HEK293 (cell line): ENCODE measurements at regions not wholly inside any gene's neighbourhood (a gene's known extent, or its start where the extent isn't known, plus 50 kb on each side); places are given as distances from the start of the nearest gene placed in this dataset.

ENCODE experiments used
- CTCF ChIA-PET: fragments of 350-600 bp; formaldehyde crosslinking; extraction: SDS; loops from one replicate; lab custom pipeline; 2021; ENCODE audit warnings: antibody characterized with exemption; lab: Yijun Ruan, JAX
- POLR2A ChIA-PET: fragments of 300-600 bp; formaldehyde crosslinking; extraction: SDS; loops from one replicate; lab custom pipeline; 2020; ENCODE audit warnings: antibody characterized with exemption, inconsistent platforms; lab: Yijun Ruan, JAX
- H3K27ac ChIP-seq: fragments of 200-500 bp; sonication (Bioruptor generic); 2 replicates; pipeline ENCODE4 v1.5.1; 2014; ENCODE audit warnings: low read depth, low read length, control low read depth, inconsistent platforms; ENCODE audit errors: extremely low read depth
- H3K36me3 ChIP-seq, 2 experiments: fragments of 200-500 bp in 1 of 2; sonication (Bioruptor generic) in 1 of 2; 1 replicate in 1 of 2; 2 replicates in 1 of 2; pipeline ENCODE4 v1.5.1; 2014 to 2017; ENCODE audit warnings: inconsistent platforms in 2 of 2, low read length in 2 of 2; ENCODE audit not compliant: control insufficient read depth in 2 of 2, insufficient read depth in 1 of 2
- H3K4me1 ChIP-seq: fragments of 200-500 bp; sonication (Bioruptor generic); 2 replicates; pipeline ENCODE4 v1.5.1; 2014; ENCODE audit warnings: mild to moderate bottlenecking, low read length, inconsistent platforms; ENCODE audit not compliant: control insufficient read depth, insufficient read depth
- H3K4me3 ChIP-seq: 2 replicates; pipeline ENCODE4 v1.5.1; 2011; ENCODE audit warnings: low read depth, mild to moderate bottlenecking, control low read depth, low read length, moderate library complexity
- H3K9me3 ChIP-seq: fragments of 200-500 bp; sonication (Bioruptor generic); 2 replicates; pipeline ENCODE4 v1.5.1; 2014; ENCODE audit warnings: low read depth, low read length, inconsistent platforms; ENCODE audit not compliant: control insufficient read depth, insufficient read depth
- GLI4 ChIP-seq: fragments of 450-650 bp; formaldehyde crosslinking; IDR thresholded peaks from 2 replicates; pipeline ENCODE4 v1.5.1; 2016; ENCODE audit warnings: missing biosample characterization, missing genetic modification characterization
- SP3 ChIP-seq: fragments of 450-650 bp; formaldehyde crosslinking; IDR thresholded peaks from 2 replicates; pipeline ENCODE4 v1.5.1; 2016; ENCODE audit warnings: missing biosample characterization, missing genetic modification characterization
- ZBTB21 ChIP-seq: fragments of 450-650 bp; formaldehyde crosslinking; IDR thresholded peaks from 2 replicates; pipeline ENCODE4 v1.5.1; 2017; ENCODE audit warnings: missing biosample characterization, missing genetic modification characterization
- ZFP37 ChIP-seq: fragments of 450-650 bp; formaldehyde crosslinking; IDR thresholded peaks from 2 replicates; pipeline ENCODE4 v1.5.1; 2016; ENCODE audit warnings: missing biosample characterization, missing genetic modification characterization
- ZFP41 ChIP-seq: fragments of 450-650 bp; formaldehyde crosslinking; IDR thresholded peaks from 2 replicates; pipeline ENCODE4 v1.5.1; 2016; ENCODE audit warnings: missing biosample characterization, missing genetic modification characterization, borderline replicate concordance
- ZIC2 ChIP-seq: fragments of 450-650 bp; formaldehyde crosslinking; IDR thresholded peaks from 2 replicates; pipeline ENCODE4 v1.5.1; 2016; ENCODE audit warnings: missing biosample characterization, missing genetic modification characterization
- ZNF112 ChIP-seq: fragments of 450-650 bp; formaldehyde crosslinking; IDR thresholded peaks from 2 replicates; pipeline ENCODE4 v1.5.0; 2017; ENCODE audit warnings: missing biosample characterization, missing genetic modification characterization
- ZNF133 ChIP-seq: fragments of 450-650 bp; formaldehyde crosslinking; IDR thresholded peaks from 2 replicates; pipeline ENCODE4 v1.5.1; 2016; ENCODE audit warnings: missing biosample characterization, missing genetic modification characterization
- ZNF221 ChIP-seq: fragments of 450-650 bp; formaldehyde crosslinking; IDR thresholded peaks from 2 replicates; pipeline ENCODE4 v1.5.1; 2017; ENCODE audit warnings: missing biosample characterization, missing genetic modification characterization, borderline replicate concordance
- ZNF510 ChIP-seq: fragments of 450-650 bp; formaldehyde crosslinking; IDR thresholded peaks from 2 replicates; pipeline ENCODE4 v1.5.1; 2018; ENCODE audit warnings: mild to moderate bottlenecking, missing genetic modification characterization, missing biosample characterization; ENCODE audit not compliant: insufficient replicate concordance
- ZNF548 ChIP-seq: fragments of 450-650 bp; formaldehyde crosslinking; IDR thresholded peaks from 2 replicates; pipeline ENCODE4 v1.5.1; 2016; ENCODE audit warnings: missing biosample characterization, missing genetic modification characterization
- ZNF555 ChIP-seq: fragments of 450-650 bp; formaldehyde crosslinking; conservative IDR thresholded peaks from 2 replicates; pipeline ENCODE4 v1.5.1; 2017; ENCODE audit warnings: missing biosample characterization, mild to moderate bottlenecking, missing genetic modification characterization, inconsistent platforms
- ZNF621 ChIP-seq: fragments of 450-650 bp; formaldehyde crosslinking; IDR thresholded peaks from 2 replicates; pipeline ENCODE4 v1.5.1; 2017; ENCODE audit warnings: missing biosample characterization, missing genetic modification characterization
- ZNF670 ChIP-seq: fragments of 450-650 bp; formaldehyde crosslinking; IDR thresholded peaks from 2 replicates; pipeline ENCODE4 v1.5.1; 2016; ENCODE audit warnings: missing biosample characterization, missing genetic modification characterization, low read depth
- ZSCAN16 ChIP-seq: fragments of 450-650 bp; formaldehyde crosslinking; IDR thresholded peaks from 2 replicates; pipeline ENCODE4 v1.5.1; 2016; ENCODE audit warnings: missing biosample characterization, missing genetic modification characterization
- TF ChIP-seq, protein P1 (sequence below): IDR thresholded peaks from 2 replicates; pipeline ENCODE4 v1.6.1; 2011; ENCODE audit warnings: mild to moderate bottlenecking, low read depth, low read length, borderline replicate concordance
- TF ChIP-seq, protein P2 (sequence below): fragments of 450-650 bp; IDR thresholded peaks from 2 replicates; pipeline ENCODE4 v1.5.1; 2018; ENCODE audit warnings: missing biosample characterization, missing genetic modification characterization
- TF ChIP-seq, protein P3 (sequence below): fragments of 450-650 bp; formaldehyde crosslinking; IDR thresholded peaks from 2 replicates; pipeline ENCODE4 v1.5.1; 2016; ENCODE audit warnings: missing biosample characterization, missing genetic modification characterization
- TF ChIP-seq, protein P4 (sequence below): fragments of 450-650 bp; formaldehyde crosslinking; IDR thresholded peaks from 2 replicates; pipeline ENCODE4 v1.5.1; 2016; ENCODE audit warnings: missing biosample characterization, missing genetic modification characterization
- TF ChIP-seq, protein P5 (sequence below): fragments of 450-650 bp; formaldehyde crosslinking; IDR thresholded peaks from 2 replicates; pipeline ENCODE4 v1.5.1; 2016; ENCODE audit warnings: missing biosample characterization, missing genetic modification characterization, borderline replicate concordance

DNA sequence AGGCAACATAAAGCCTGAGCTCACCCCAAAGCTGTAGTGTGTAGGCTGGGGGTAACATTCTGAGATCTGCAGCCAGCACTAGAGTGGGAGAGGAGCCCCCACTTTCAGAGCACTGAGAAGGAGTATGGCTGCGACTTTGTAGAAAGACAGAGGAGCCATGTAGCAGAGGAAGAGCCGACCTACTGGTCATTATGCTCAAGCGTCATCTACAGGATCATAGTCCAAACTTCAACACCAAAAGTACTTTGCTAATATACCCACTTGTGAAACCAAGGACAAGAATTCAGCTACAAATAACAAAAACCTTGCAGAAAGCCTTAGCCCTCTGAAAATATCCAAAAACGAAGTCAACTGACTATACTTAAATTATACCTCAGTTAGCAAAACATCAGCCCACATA lies 330.1 kb downstream of the MAN2A1 start:
- Histone ChIP-seq H3K27ac (no peak overlapping the region), H3K4me3 (no peak overlapping the region), H3K36me3 (no peaks in the 10 kb centered on the region), H3K4me1 (no peaks in the 10 kb centered on the region), H3K9me3 (no peaks in the 10 kb centered on the region)
- POLR2A ChIA-PET, result no interaction called here
- CTCF ChIA-PET, result no interaction called here
- TF ChIP-seq ZFP37 (tag by site-specific recombination), result no peak
- TF ChIP-seq SP3, result no peak

DNA sequence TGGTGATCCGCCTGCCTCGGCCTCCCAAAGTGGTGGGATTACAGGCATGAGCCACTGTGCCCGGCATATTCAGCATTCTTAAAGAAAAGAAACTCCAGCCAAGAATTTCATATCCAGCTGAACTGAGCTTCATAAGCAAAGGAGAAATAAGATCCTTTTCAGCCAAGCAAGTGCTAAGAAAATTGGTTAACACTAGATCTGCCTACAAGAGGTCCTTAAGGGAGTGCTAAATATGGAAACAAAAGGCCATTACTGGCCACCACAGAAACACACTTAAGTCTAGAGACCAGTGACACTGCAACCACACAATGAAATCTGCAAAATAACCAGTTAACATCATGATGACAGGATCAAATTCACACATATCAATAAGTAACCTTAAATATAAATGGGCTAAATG lies 331.5 kb downstream of the MAN2A1 start:
- no peaks in the 10 kb centered on the region for H3K36me3 ChIP-seq
- POLR2A ChIA-PET, result no interaction called here

DNA sequence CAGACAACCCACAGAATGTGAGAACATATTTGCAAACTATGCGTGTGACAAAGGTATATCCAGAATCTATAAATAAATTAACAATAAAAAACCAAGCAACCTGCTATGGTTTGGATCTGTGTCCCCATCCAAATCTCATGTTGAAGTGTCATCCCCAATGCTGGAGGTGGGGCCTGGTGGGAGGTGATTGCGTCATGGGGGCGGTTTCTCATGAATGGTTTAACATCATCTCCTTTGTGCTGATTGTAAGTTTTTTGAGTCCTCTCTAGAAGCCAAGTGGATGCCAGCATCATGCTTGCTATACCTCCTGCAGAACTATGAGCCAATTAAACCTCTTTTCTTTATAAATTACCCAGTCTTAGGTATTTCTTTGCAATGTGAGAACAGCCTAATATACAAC lies 335.4 kb downstream of the MAN2A1 start:
- Histone ChIP-seq H3K36me3 (no peaks in the 10 kb centered on the region), H3K27ac (no peak overlapping the region), H3K9me3 (no peaks in the 10 kb centered on the region), H3K4me3 (no peak overlapping the region), H3K4me1 (no peaks in the 10 kb centered on the region; the same call in 1 of the 2 replicates)
- CTCF ChIA-PET, result no interaction called here
- POLR2A ChIA-PET, result no interaction called here
- TF ChIP-seq, protein P1, sequence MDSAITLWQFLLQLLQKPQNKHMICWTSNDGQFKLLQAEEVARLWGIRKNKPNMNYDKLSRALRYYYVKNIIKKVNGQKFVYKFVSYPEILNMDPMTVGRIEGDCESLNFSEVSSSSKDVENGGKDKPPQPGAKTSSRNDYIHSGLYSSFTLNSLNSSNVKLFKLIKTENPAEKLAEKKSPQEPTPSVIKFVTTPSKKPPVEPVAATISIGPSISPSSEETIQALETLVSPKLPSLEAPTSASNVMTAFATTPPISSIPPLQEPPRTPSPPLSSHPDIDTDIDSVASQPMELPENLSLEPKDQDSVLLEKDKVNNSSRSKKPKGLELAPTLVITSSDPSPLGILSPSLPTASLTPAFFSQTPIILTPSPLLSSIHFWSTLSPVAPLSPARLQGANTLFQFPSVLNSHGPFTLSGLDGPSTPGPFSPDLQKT, result no peak
- TF ChIP-seq ZNF112 (no peak), ZIC2 (tag by site-specific recombination) (no peak), ZNF670 (tag by site-specific recombination) (no peak), ZNF555 (tag by site-specific recombination) (no peak), ZNF621 (no peak), ZFP41 (tag by site-specific recombination) (no peak), ZNF548 (tag by site-specific recombination) (no peak), GLI4 (tag by site-specific recombination) (no peak)
- TF ChIP-seq, protein P2, sequence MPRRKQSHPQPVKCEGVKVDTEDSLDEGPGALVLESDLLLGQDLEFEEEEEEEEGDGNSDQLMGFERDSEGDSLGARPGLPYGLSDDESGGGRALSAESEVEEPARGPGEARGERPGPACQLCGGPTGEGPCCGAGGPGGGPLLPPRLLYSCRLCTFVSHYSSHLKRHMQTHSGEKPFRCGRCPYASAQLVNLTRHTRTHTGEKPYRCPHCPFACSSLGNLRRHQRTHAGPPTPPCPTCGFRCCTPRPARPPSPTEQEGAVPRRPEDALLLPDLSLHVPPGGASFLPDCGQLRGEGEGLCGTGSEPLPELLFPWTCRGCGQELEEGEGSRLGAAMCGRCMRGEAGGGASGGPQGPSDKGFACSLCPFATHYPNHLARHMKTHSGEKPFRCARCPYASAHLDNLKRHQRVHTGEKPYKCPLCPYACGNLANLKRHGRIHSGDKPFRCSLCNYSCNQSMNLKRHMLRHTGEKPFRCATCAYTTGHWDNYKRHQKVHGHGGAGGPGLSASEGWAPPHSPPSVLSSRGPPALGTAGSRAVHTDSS (tag by site-specific recombination), result no peak
- TF ChIP-seq, all 188 proteins: peak for 0

More for the DNA sequence above, 331.5 kb downstream of the MAN2A1 start:
- Histone ChIP-seq H3K4me3 (no peak overlapping the region), H3K9me3 (no peaks in the 10 kb centered on the region), H3K27ac (no peak overlapping the region), H3K4me1 (no peaks in the 10 kb centered on the region)
- CTCF ChIA-PET, result interaction anchor here (0.6 to 0.8 kb wide), 2 partner anchors 330 to 356 kb away, joined by 3 read pairs; no protein-coding TSS in a partner anchor
- no peak for TF ChIP-seq ZNF510 (tag by site-specific recombination)

- Histone ChIP-seq H3K27ac (no peak overlapping the region), H3K4me1 (peaks cover 6% of the 10 kb centered on the region), H3K36me3 (no peaks in the 10 kb centered on the region), H3K9me3 (no peaks in the 10 kb centered on the region), H3K4me3 (no peak overlapping the region)
- ChIA-PET POLR2A (no interaction called here), CTCF (no interaction called here)
- TF ChIP-seq, protein P3, sequence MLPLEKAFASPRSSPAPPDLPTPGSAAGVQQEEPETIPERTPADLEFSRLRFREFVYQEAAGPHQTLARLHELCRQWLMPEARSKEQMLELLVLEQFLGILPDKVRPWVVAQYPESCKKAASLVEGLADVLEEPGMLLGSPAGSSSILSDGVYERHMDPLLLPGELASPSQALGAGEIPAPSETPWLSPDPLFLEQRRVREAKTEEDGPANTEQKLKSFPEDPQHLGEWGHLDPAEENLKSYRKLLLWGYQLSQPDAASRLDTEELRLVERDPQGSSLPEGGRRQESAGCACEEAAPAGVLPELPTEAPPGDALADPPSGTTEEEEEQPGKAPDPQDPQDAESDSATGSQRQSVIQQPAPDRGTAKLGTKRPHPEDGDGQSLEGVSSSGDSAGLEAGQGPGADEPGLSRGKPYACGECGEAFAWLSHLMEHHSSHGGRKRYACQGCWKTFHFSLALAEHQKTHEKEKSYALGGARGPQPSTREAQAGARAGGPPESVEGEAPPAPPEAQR (tag by site-specific recombination), result no peak
- TF ChIP-seq, protein P4, sequence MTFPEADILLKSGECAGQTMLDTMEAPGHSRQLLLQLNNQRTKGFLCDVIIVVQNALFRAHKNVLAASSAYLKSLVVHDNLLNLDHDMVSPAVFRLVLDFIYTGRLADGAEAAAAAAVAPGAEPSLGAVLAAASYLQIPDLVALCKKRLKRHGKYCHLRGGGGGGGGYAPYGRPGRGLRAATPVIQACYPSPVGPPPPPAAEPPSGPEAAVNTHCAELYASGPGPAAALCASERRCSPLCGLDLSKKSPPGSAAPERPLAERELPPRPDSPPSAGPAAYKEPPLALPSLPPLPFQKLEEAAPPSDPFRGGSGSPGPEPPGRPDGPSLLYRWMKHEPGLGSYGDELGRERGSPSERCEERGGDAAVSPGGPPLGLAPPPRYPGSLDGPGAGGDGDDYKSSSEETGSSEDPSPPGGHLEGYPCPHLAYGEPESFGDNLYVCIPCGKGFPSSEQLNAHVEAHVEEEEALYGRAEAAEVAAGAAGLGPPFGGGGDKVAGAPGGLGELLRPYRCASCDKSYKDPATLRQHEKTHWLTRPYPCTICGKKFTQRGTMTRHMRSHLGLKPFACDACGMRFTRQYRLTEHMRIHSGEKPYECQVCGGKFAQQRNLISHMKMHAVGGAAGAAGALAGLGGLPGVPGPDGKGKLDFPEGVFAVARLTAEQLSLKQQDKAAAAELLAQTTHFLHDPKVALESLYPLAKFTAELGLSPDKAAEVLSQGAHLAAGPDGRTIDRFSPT, result no peak
- TF ChIP-seq ZNF133 (no peak), ZSCAN16 (tag by site-specific recombination) (no peak), ZNF221 (tag by site-specific recombination) (no peak), ZBTB21 (no peak), GLI4 (tag by site-specific recombination) (no peak)
- TF ChIP-seq, protein P5, sequence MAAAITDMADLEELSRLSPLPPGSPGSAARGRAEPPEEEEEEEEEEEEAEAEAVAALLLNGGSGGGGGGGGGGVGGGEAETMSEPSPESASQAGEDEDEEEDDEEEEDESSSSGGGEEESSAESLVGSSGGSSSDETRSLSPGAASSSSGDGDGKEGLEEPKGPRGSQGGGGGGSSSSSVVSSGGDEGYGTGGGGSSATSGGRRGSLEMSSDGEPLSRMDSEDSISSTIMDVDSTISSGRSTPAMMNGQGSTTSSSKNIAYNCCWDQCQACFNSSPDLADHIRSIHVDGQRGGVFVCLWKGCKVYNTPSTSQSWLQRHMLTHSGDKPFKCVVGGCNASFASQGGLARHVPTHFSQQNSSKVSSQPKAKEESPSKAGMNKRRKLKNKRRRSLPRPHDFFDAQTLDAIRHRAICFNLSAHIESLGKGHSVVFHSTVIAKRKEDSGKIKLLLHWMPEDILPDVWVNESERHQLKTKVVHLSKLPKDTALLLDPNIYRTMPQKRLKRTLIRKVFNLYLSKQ (tag by site-specific recombination), result no peak
These were observed 338.0 kb downstream of the MAN2A1 start for GRCh38 chr5:110027527-110028322.
